CD4-positive, alpha-beta T cell treated with Interleukin-6 for 4 hours (primary cell): ENCODE measurements at regions not wholly inside any gene's neighbourhood (a gene's known extent, or its start where the extent isn't known, plus 50 kb on each side); places are given as distances from the start of the nearest gene placed in this dataset.
"Not testable (repeated sequence)": the region's sequence is repeated elsewhere in the genome, so short reads cannot be mapped to it uniquely, and the experiment has no call there.

Experiments used
- DNase-seq: peaks from one replicate; pipeline ENCODE4 v3.0.0-alpha.2; 2020; ENCODE audit warnings: mixed read lengths

GRCh38 chr6:8846680-8847079, 411.3 kb upstream of the SLC35B3 start:
- DNase-seq: not testable (repeated sequence)

GRCh38 chr6:8845690-8846089, 410.3 kb upstream of the SLC35B3 start:
- no peak for DNase-seq

GRCh38 chr6:8844968-8845367, 409.6 kb upstream of the SLC35B3 start:
- no peak for DNase-seq

- DNase-seq: no peak
Measured at GRCh38 chr6:8839626-8840025, 404.3 kb upstream of the SLC35B3 start.

- no peak for DNase-seq
Measured at GRCh38 chr6:8837343-8837742, 402.0 kb upstream of the SLC35B3 start.

- not testable (repeated sequence) for DNase-seq
Measured at GRCh38 chr6:8832695-8833094, 397.4 kb upstream of the SLC35B3 start.

GRCh38 chr6:8831366-8832152, 396.2 kb upstream of the SLC35B3 start:
- DNase-seq: no peak

- DNase-seq: no peak
Measured at GRCh38 chr6:8830794-8831193, 395.4 kb upstream of the SLC35B3 start.

- no peak for DNase-seq
Measured at GRCh38 chr6:8829796-8830195, 394.5 kb upstream of the SLC35B3 start.

GRCh38 chr6:8829296-8829695, 394.0 kb upstream of the SLC35B3 start:
- no peak for DNase-seq

GRCh38 chr6:8828376-8828775, 393.0 kb upstream of the SLC35B3 start:
- DNase-seq: no peak

- DNase-seq: no peak
Measured at GRCh38 chr6:8825726-8826125, 390.4 kb upstream of the SLC35B3 start.

GRCh38 chr6:8821981-8822381, 386.6 kb upstream of the SLC35B3 start:
- DNase-seq: no peak

- DNase-seq: no peak
Measured at GRCh38 chr6:8820313-8820712, 385.0 kb upstream of the SLC35B3 start.

- DNase-seq: no peak
Measured at GRCh38 chr6:8819446-8819845, 384.1 kb upstream of the SLC35B3 start.

- DNase-seq: no peak
Measured at GRCh38 chr6:8814440-8815000, 379.2 kb upstream of the SLC35B3 start.

- no peak for DNase-seq
Measured at GRCh38 chr6:8810325-8810724, 375.0 kb upstream of the SLC35B3 start.

GRCh38 chr6:8809662-8810061, 374.3 kb upstream of the SLC35B3 start:
- DNase-seq: no peak

GRCh38 chr6:8803181-8803760, 367.9 kb upstream of the SLC35B3 start:
- no peak for DNase-seq

GRCh38 chr6:8802397-8802796, 367.1 kb upstream of the SLC35B3 start:
- not testable (repeated sequence) for DNase-seq

GRCh38 chr6:8794420-8794819, 359.1 kb upstream of the SLC35B3 start:
- no peak for DNase-seq

- no peak for DNase-seq
Measured at GRCh38 chr6:8789878-8790277, 354.5 kb upstream of the SLC35B3 start.

- DNase-seq: no peak
Measured at GRCh38 chr6:8785223-8785622, 349.9 kb upstream of the SLC35B3 start.

- DNase-seq: no peak
Measured at GRCh38 chr6:8783191-8783590, 347.8 kb upstream of the SLC35B3 start.
